CD14-positive monocyte (primary cell): ENCODE measurements at regions not wholly inside any gene's neighbourhood (a gene's known extent, or its start where the extent isn't known, plus 50 kb on each side); places are given as distances from the start of the nearest gene placed in this dataset.

Experiments used
- DNase-seq, 3 donors: peaks; one replicate each; pipeline ENCODE4 v3.0.0-alpha.2; 2011 to 2022
- H2AFZ ChIP-seq: 2 replicates; pipeline ENCODE4 v1.6.0; 2012; ENCODE audit warnings: mild to moderate bottlenecking, low read depth, low read length, inconsistent platforms; ENCODE audit not compliant: insufficient read depth, poor library complexity, severe bottlenecking
- H3K27ac ChIP-seq, 2 donors: 1 replicate in 1 of 2; 2 replicates in 1 of 2; pipeline ENCODE4 v1.5.1; 2012 to 2013; ENCODE audit warnings: low read length in 2 of 2, control low read depth in 1 of 2, inconsistent platforms in 1 of 2, low read depth in 1 of 2, mild to moderate bottlenecking in 1 of 2
- H3K27me3 ChIP-seq, 2 donors: one replicate each; pipeline versions ENCODE4 v1.6.0 to v1.6.1; 2011 to 2013; ENCODE audit warnings: low read length in 2 of 2; ENCODE audit not compliant: control insufficient read depth in 2 of 2, insufficient read depth in 2 of 2
- H3K36me3 ChIP-seq, 2 donors: replicated peaks in 1 of 2; 1 replicate in 1 of 2; 2 replicates in 1 of 2; pipeline versions ENCODE4 v1.5.1 to v1.6.1; 2012 to 2013; ENCODE audit warnings: low read length in 2 of 2, control low read depth in 1 of 2, inconsistent platforms in 1 of 2, mild to moderate bottlenecking in 1 of 2; ENCODE audit not compliant: insufficient read depth in 2 of 2, control insufficient read depth in 1 of 2
- H3K4me1 ChIP-seq, 2 donors: 1 replicate in 1 of 2; 2 replicates in 1 of 2; pipeline versions ENCODE4 v1.5.1 to v1.6.1; 2012 to 2013; ENCODE audit warnings: low read length in 2 of 2, control low read depth in 1 of 2, inconsistent platforms in 1 of 2, mild to moderate bottlenecking in 1 of 2, moderate library complexity in 1 of 2; ENCODE audit not compliant: insufficient read depth in 2 of 2, control insufficient read depth in 1 of 2
- H3K4me2 ChIP-seq: replicated peaks from 2 replicates; pipeline ENCODE3; 2012; ENCODE audit warnings: low read length, moderate library complexity, mild to moderate bottlenecking; ENCODE audit not compliant: poor library complexity, severe bottlenecking; ENCODE audit errors: extremely low read depth
- H3K4me3 ChIP-seq, 3 experiments: fragments of 200-600 bp in 1 of 3; sonication (generic) in 1 of 3; replicated peaks in 1 of 3; 1 replicate in 2 of 3; 2 replicates in 1 of 3; pipeline ENCODE4 v1.5.1; 2011 to 2013; ENCODE audit warnings: low read length in 3 of 3, mild to moderate bottlenecking in 3 of 3, control low read depth in 2 of 3, low read depth in 2 of 3, inconsistent platforms in 1 of 3, moderate library complexity in 1 of 3
- H3K79me2 ChIP-seq: 2 replicates; pipeline ENCODE4 v1.6.0; 2012; ENCODE audit warnings: mild to moderate bottlenecking, control low read depth, inconsistent platforms, low read length, moderate library complexity; ENCODE audit not compliant: insufficient read depth
- H3K9ac ChIP-seq: 2 replicates; pipeline ENCODE4 v1.6.0; 2017; ENCODE audit warnings: low read length, mild to moderate bottlenecking; ENCODE audit not compliant: insufficient read depth, poor library complexity, severe bottlenecking
- H3K9me3 ChIP-seq, 2 donors: replicated peaks in 1 of 2; 1 replicate in 1 of 2; 2 replicates in 1 of 2; pipeline versions ENCODE4 v1.5.1 to v1.6.1; 2012 to 2013; ENCODE audit warnings: low read length in 2 of 2, control low read depth in 1 of 2; ENCODE audit not compliant: control insufficient read depth in 1 of 2, insufficient read depth in 1 of 2
- H4K20me1 ChIP-seq: 2 replicates; pipeline ENCODE4 v1.6.0; 2012; ENCODE audit warnings: mild to moderate bottlenecking, low read length, control low read depth, moderate library complexity; ENCODE audit not compliant: insufficient read depth
- H3K27ac Mint-ChIP-seq, 7 donors: one replicate each; pipeline ENCODE4 v1.8.0; 2020; ENCODE audit warnings: mild to moderate bottlenecking in 7 of 7, mixed read lengths in 7 of 7, moderate library complexity in 6 of 7, inconsistent platforms in 2 of 7
- H3K27me3 Mint-ChIP-seq, 3 donors: one replicate each; pipeline ENCODE4 v1.8.0; 2021 to 2022; ENCODE audit warnings: low read depth in 3 of 3, mild to moderate bottlenecking in 3 of 3, mixed read lengths in 3 of 3, moderate library complexity in 3 of 3, inconsistent platforms in 1 of 3
- H3K36me3 Mint-ChIP-seq, 2 donors: one replicate each; pipeline ENCODE4 v1.8.0; 2020; ENCODE audit warnings: mixed read lengths in 2 of 2, inconsistent platforms in 1 of 2, mild to moderate bottlenecking in 1 of 2
- H3K4me1 Mint-ChIP-seq: one replicate; pipeline ENCODE4 v1.8.0; 2020; ENCODE audit warnings: mild to moderate bottlenecking, mixed read lengths
- H3K4me3 Mint-ChIP-seq, 2 donors: one replicate each; pipeline ENCODE4 v1.8.0; 2020; ENCODE audit warnings: mild to moderate bottlenecking in 2 of 2, mixed read lengths in 2 of 2, moderate library complexity in 1 of 2
- H3K9me3 Mint-ChIP-seq, 7 donors: one replicate each; pipeline ENCODE4 v1.8.0; 2020 to 2022; ENCODE audit warnings: mixed read lengths in 7 of 7, mild to moderate bottlenecking in 6 of 7, moderate library complexity in 6 of 7, inconsistent platforms in 2 of 7
- CTCF ChIP-seq: fragments of 200-600 bp; IDR thresholded peaks from one replicate; pipeline ENCODE4 v1.8.0; 2022; ENCODE audit warnings: antibody characterized with exemption, mild to moderate bottlenecking
- WGBS: methylation state at CpG from one replicate; pipeline ENCODE4 v1.1.5; 2013; ENCODE audit warnings: missing lambda C conversion rate; ENCODE audit not compliant: insufficient coverage; 5-methylcytosine and 5-hydroxymethylcytosine counted together
- intact Hi-C, 2 donors: fragments of 100-400 bp; cut with micrococcal nuclease; formaldehyde crosslinking; loops; one replicate each; pipeline versions ENCODE4 v1.15.0 to v1.15.1; 2023

- H3K9me3 Mint-ChIP-seq, result peaks cover 5 to 15% (median 6%) of the 10 kb centered on the region in 7 donors
- H3K27ac Mint-ChIP-seq, result no peak overlapping the region
- H3K4me3 Mint-ChIP-seq, result no peak overlapping the region
- no peaks in the 10 kb centered on the region for H3K4me1 Mint-ChIP-seq
- no peak for TF ChIP-seq CTCF
- Histone ChIP-seq H3K79me2 (no peaks in the 10 kb centered on the region), H4K20me1 (no peaks in the 10 kb centered on the region), H3K4me3 (no peak overlapping the region), H3K27me3 (no peaks in the 10 kb centered on the region), H3K36me3 (no peaks in the 10 kb centered on the region), H3K9ac (no peak overlapping the region), H3K4me1 (no peaks in the 10 kb centered on the region), H3K9me3 (peaks cover 15 to 17% of the 10 kb centered on the region in 2 donors), H3K27ac (no peak overlapping the region), H2AFZ (no peak overlapping the region), H3K4me2 (no peak overlapping the region)
- DNase-seq, result no peak
- WGBS, result 80% methylated on average over 1 of the region's 3 CpGs
- H3K36me3 Mint-ChIP-seq, result no peaks in the 10 kb centered on the region
- intact Hi-C loops, result no loop called here
- H3K27me3 Mint-ChIP-seq, result no peaks in the 10 kb centered on the region
These were observed 159.0 kb upstream of the POM121L12 start for GRCh38 chr7:52876402-52876801.

GRCh38 chr7:52863652-52864051 lies 171.8 kb upstream of the POM121L12 start:
- Histone ChIP-seq H3K9me3 (peaks cover 18 to 21% of the 10 kb centered on the region in 2 donors), H3K36me3 (no peaks in the 10 kb centered on the region), H3K79me2 (no peaks in the 10 kb centered on the region), H3K27me3 (no peaks in the 10 kb centered on the region), H4K20me1 (no peaks in the 10 kb centered on the region), H2AFZ (no peak overlapping the region), H3K4me1 (no peaks in the 10 kb centered on the region), H3K27ac (no peak overlapping the region), H3K4me3 (no peak overlapping the region), H3K9ac (no peak overlapping the region), H3K4me2 (no peak overlapping the region)
- Mint-ChIP-seq H3K27ac (no peak overlapping the region), H3K36me3 (no peaks in the 10 kb centered on the region), H3K27me3 (no peaks in the 10 kb centered on the region), H3K9me3 (peaks cover 5 to 18% (median 12%) of the 10 kb centered on the region in 7 donors), H3K4me3 (no peak overlapping the region), H3K4me1 (no peaks in the 10 kb centered on the region)
- intact Hi-C loops, result no loop called here
- TF ChIP-seq CTCF, result no peak
- 56% methylated on average over 2 of the region's 2 CpGs for WGBS
- no peak for DNase-seq
